ENCODE measurements at regions not wholly inside any gene's neighbourhood (a gene's known extent, or its start where the extent isn't known, plus 50 kb on each side); places are given as distances from the start of the nearest gene placed in this dataset.
"Not testable (repeated sequence)": the region's sequence is repeated elsewhere in the genome, so short reads cannot be mapped to it uniquely, and the experiment has no call there.

DNA sequence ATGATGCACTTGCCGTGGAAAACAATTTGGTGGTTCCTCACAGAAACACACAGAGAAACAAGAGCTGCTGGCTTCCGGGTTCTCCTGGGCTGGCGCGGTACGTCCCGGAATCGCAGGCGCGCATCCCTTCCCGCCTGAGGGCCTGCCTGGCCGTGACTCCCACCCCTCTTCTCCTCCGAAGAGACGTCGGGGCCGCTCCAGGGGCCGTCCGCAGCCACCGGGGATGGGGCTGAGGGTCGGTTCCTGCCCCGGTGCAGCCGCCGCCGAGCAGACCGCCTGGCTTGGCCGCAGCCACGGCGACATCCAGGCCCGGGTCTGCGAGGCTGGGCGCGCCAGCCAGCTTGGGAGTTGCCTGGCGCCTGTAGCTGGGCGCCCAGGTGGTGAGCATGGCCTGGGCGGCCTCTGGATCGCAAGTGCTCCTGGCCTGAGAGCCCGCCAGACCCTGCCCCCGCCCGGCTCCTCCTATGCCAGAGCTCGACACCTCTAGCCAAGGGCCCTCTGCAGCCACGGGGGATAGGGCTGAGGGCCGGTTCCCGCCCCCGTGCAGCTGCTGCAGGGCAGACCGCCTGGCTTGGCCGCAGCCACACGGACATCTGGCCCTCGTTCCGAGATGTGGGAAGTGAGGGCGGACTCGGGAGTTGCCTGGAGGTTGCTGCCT lies 1647.5 kb downstream of the SPATA31A7 start:
- DNase-seq: peak; percentile 54

GRCh38 chr9:62838024-62838718 lies 1648.3 kb downstream of the SPATA31A7 start:
- DNase-seq: peak; percentile 96

DNA sequence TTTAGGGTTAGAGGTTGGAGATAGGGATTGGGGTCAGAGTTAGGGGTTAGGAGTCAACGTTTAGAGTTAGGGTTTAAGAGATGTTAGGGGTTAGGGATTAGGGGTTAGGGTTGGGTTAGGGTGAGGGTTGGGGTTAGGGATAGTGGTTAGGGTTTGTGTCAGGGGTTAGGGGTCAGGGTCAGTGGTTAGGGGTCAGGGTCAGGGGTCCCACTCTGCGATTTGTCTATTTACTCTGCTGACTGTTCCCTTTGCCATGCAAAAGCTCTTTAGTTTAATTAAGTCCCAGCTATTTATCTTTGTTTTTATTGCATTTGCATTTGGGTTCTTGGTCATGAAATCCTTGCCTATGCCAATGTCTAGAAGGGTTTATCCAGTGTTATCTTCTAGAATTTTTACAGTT lies 1649.3 kb downstream of the SPATA31A7 start:
- not testable (repeated sequence) for DNase-seq

- DNase-seq: not testable (repeated sequence)
Measured at GRCh38 chr9:62843145-62843544, 1653.3 kb downstream of the SPATA31A7 start.

GRCh38 chr9:62843706-62844290 lies 1654.0 kb downstream of the SPATA31A7 start:
- not testable (repeated sequence) for DNase-seq

DNA sequence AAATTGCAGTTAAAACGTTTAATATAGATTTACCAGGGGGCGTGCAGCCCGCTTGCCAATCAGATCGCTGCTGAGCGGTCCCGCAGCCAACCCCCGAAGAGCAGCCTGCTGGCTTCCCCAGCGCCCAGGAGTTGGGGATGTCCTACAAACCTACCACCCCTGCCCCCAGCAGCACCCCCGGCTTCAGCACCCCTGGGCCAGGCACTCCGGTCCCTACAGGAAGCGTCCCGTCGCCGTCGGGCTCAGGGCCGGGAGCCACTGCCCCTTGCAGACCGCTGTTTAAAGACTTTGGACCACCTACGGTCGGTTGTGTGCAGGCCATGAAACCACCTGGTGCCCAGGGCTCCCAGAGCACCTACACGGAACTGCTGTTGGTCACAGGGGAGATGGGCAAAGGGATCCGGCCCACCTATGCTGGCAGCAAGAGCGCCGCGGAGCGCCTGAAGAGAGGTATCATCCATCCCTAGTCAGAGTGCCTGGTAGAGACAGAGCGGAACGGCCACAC lies 1654.9 kb downstream of the SPATA31A7 start:
- not testable (repeated sequence) for DNase-seq

- not testable (repeated sequence) for DNase-seq
Measured at GRCh38 chr9:62848258-62848657, 1658.4 kb downstream of the SPATA31A7 start.

- not testable (repeated sequence) for DNase-seq
Measured at GRCh38 chr9:62849991-62850390, 1660.2 kb downstream of the SPATA31A7 start.

GRCh38 chr9:62857280-62857679 lies 1667.4 kb downstream of the SPATA31A7 start:
- not testable (repeated sequence) for DNase-seq

DNA sequence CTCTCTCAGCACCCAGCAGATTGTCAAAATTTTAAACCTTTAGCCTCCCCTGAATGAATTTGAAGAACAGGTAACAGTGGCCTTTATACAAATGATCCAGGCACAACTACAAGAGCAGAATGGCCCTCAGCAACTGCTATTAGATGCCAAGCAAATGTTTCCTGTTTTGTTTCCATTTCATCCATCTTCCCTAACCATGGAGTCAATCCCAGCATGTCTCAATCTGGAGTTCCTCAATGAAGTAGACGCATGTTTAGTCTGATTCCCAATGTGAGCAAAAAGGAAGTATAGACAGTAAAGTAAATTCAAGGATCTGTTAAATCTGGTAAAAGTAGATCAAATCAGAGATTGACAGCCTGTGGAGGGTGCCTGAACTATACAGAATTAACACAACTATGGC lies 1668.4 kb downstream of the SPATA31A7 start:
- not testable (repeated sequence) for DNase-seq

GRCh38 chr9:62860939-62861860 lies 1671.4 kb downstream of the SPATA31A7 start:
- DNase-seq: not testable (repeated sequence)

GRCh38 chr9:62862180-62862579 lies 1672.3 kb downstream of the SPATA31A7 start:
- DNase-seq: not testable (repeated sequence)

- not testable (repeated sequence) for DNase-seq
Measured at GRCh38 chr9:62863319-62863718, 1673.5 kb downstream of the SPATA31A7 start.

DNA sequence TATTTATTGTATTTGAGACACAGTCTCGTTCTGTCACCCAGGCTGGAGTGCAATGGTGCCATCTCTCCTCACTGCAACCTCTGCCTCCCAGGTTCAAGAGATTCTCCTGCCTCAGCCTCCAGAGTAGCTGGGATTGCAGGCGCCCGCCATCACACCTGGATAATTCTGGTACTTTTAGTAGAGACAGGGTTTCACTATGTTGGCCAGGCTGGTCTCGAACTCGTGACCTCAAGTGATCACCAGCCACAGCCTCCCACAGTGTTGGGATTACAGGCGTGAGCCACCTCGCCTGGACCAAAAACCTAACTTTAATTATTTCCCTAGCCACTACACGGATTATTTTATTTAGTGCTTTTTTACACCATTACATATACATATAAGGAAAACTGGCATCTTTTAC lies 1674.0 kb downstream of the SPATA31A7 start:
- not testable (repeated sequence) for DNase-seq

DNA sequence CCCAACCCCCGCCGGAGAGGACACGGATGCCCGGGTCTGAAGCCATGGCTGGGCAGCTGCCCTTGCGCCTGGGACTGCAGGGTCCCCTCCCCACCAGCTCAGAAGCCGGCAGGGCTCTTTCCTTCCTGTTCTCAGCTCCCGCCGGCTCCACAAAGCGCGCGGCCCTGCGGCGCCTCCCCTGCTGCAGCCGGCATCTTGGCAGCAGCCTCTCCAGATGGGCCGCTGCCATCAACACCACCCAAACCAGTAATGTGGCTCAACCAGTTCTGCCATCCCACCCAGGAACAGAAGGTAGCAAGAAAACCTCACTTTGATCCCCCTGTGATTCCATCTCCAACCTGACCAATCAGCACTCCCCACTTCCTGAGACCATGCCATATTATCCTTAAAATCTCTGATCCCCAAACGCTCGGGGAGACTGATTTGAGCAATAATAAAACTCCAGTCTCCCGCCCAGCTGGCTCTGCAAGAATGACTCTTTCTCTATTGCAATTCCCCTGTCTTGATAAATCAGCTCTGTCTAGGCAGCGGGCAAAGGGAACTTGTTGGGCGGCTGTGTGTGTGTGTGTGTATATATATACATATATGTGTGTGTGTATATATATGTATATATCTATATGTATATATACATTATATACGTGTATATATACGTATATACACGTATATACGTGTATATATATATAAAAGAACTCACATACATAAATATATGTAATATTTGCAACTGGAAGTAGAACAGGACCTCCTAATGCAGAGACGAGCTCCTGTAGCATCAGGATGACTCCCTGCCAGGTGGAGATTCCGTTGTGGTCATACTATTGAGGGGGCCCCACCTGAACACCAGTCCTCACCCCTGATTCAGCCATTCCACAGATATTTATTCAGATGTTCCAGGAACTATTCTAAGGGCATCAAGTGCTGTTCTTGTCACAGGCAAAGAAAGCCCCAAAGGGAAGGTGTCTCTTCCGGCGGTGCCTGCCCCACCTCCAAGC lies 1674.9 kb downstream of the SPATA31A7 start:
- not testable (repeated sequence) for DNase-seq

DNA sequence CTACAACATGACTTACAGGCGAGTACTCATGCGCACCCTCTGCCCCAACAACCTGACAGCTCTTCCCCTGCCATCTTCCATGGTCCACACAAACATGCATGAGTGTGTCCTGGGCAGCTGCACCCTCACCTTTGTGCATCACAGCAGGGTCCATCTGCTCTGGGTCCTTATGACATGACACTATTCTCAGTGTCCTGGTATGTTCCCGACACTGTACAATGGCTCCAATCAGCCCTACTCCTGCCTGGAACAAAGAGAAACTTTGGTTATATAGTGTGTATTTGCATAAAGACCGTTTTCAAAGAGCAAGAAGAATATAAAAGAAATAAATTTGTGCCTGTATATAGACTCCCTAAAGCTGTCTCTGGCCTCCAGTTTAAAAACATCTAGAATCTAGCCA lies 1679.2 kb downstream of the SPATA31A7 start:
- not testable (repeated sequence) for DNase-seq

GRCh38 chr9:62871765-62872164 lies 1681.9 kb downstream of the SPATA31A7 start:
- DNase-seq: not testable (repeated sequence)

- not testable (repeated sequence) for DNase-seq
Measured at GRCh38 chr9:62874213-62874612, 1684.4 kb downstream of the SPATA31A7 start.

DNA sequence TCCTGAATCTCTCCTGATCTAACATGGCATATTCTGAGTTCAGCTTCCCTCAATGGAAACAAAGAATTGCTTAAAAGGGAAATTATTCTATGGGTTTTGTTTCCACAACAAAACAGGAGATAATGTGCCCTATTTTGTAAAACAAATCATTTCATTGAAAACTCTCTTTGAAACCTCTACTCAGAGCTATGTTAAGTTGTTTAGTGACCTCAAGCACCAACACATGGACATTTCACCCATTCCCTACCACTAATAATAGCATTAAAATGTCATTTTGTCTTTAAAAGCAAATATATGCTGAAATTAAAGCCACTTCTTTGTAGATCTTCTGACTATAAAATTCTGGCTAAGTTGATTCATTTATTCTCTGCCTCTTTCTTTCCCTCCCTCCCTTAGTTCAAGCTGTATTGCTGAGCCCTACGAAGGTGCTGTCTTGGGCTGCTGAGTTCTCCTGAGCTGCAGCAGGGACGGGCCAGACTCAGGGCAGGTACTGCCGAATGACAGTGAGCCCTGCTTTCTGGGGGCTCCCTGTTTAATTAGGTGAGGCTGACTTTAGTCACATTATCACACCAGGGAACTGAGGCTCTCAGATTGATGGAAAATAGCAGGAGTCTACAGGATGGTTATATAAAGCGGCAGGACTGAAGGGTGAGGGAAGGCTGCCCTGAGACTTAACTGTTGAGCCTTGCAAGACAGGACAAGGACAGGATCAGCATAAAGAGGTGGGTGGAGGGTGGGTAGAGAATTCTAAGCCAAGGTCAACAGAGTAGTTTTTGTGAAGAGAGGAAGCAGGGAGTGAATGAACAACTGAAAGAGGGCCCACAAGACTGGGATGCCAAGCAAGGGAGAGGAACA lies 1685.1 kb downstream of the SPATA31A7 start:
- DNase-seq: not testable (repeated sequence)

DNA sequence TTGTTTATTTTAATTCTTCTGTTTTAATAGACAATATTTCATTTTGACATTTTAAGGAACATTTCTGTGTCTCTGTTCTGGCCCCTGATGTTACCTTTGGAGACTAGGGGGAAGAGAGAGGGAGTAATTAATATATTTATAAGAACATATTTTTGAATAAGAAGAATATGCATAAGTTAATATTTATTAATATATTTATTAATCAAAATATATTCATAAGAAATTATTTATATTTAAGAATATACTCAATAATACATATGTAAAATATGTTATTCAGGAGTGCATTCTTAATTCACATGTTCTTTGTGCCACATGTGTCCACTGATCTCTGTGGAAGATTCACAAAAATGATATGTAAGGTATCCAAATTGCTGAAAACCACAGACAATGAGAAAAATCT lies 1687.7 kb downstream of the SPATA31A7 start:
- not testable (repeated sequence) for DNase-seq
